Psoas muscle (tissue), 7 donors: ENCODE measurements at regions not wholly inside any gene's neighbourhood (a gene's known extent, or its start where the extent isn't known, plus 50 kb on each side); places are given as distances from the start of the nearest gene placed in this dataset.

Experiments used
- ATAC-seq, 4 donors: fragments of 200-7000 bp; cut with Tn5 transposase; one replicate each; pipeline ENCODE4 v1.9.1; 2020; ENCODE audit warnings: moderate library complexity in 3 of 4, mild to moderate bottlenecking in 2 of 4
- DNase-seq, 2 donors: peaks; one replicate each; pipeline ENCODE4 v3.0.0-alpha.2; 2020
- H3K27ac ChIP-seq: fragments of 200-600 bp; one replicate; pipeline ENCODE4 v1.8.0; 2022
- H3K27me3 ChIP-seq, 3 donors: fragments of 200-600 bp in 1 of 3; one replicate each; pipeline versions ENCODE4 v1.6.1 to v1.8.0; 2013 to 2022; ENCODE audit warnings: low read length in 2 of 3, mild to moderate bottlenecking in 2 of 3, moderate library complexity in 1 of 3; ENCODE audit not compliant: insufficient read depth in 3 of 3
- H3K36me3 ChIP-seq, 2 donors: fragments of 200-600 bp in 1 of 2; one replicate each; pipeline versions ENCODE4 v1.6.1 to v1.8.0; 2013 to 2022; ENCODE audit warnings: low read depth in 1 of 2, mild to moderate bottlenecking in 1 of 2, moderate library complexity in 1 of 2; ENCODE audit not compliant: insufficient read depth in 1 of 2
- H3K4me1 ChIP-seq: fragments of 200-600 bp; one replicate; pipeline ENCODE4 v1.8.0; 2022
- H3K4me3 ChIP-seq: fragments of 200-600 bp; one replicate; pipeline ENCODE4 v1.8.0; 2022; ENCODE audit warnings: mild to moderate bottlenecking
- H3K9me3 ChIP-seq: fragments of 200-600 bp; one replicate; pipeline ENCODE4 v1.8.0; 2022
- WGBS, 3 donors: extraction: QIAGEN DNeasy Blood & Tissue Kit; methylation state at CpG; one replicate each; pipeline versions ENCODE4 v1.1.6 to v1.1.7; 2013; 5-methylcytosine and 5-hydroxymethylcytosine counted together
- intact Hi-C, 2 donors: fragments of 100-400 bp; cut with DNase I; formaldehyde crosslinking; loops; one replicate each; pipeline versions ENCODE4 v1.11.0 to v1.14.2; 2022
- TF ChIP-seq, protein P1 (sequence below): fragments of 200-600 bp; IDR thresholded peaks from one replicate; pipeline ENCODE4 v1.8.0; 2022; ENCODE audit warnings: antibody characterized with exemption
- donor health status: healthy with polysubstance abuse.
- donor health status: DM: no; HTN: no; CAD: no; lungs with moderate emphysema.
- donor health status: Bipolar disorder and iron deficiency.
- donor health status: healthy.
- donor health status: DM: yes; HTN: yes; CAD: no.
- donor health status: DM: no; HTN: no; CAD: no.
- donor health status: DM: yes; HTN: yes; CAD: no.

DNA sequence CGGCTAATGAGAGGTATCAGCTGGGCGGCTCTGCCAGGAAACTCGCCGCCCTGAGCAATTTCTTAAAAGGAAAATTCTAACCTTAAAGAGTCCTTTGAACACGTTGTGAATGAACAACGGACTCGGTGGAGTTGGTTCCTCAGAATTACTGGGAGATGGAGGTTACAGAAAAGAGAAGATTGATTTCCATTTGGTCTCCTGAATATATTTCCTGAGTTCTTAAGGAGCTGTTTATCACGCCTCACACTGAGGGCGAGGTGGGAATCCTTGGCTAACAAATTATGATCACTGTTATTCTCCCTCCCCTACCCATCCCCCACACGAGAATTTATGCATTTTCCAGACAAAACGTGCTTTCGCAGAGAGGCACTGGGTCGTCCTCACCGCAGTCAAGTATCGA lies 194.5 kb upstream of the C14orf180 start:
- no peak for ATAC-seq
- intact Hi-C loops = no loop called here

DNA sequence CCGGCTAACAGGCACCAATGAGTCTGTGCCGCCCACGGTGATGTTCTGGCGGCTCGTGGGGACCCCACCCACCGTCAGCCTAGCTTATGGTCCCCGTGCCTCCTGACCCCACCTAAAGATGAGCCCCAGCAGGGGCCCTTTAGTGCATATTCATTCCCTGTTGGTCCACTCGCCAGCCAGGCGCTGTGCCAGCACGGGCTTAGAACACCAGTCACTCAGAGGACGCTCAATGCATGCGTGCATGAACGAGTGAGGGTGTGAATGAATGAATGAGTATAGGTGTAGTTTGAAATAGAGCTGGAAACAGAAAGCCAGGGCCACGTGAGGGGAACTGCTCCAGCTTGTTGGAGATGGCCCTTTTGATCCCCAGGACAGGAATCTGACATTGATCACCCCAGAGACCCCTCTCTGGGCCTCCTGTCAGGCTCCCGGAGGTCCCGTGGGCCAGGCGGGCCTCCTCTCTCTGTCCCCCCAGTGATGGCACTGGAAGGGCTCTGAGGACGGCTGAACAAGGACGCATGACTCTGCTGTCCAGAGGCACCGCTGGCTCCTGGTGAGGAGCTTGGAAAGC lies 193.9 kb upstream of the C14orf180 start:
- Histone ChIP-seq H3K4me3 (no peak overlapping the region), H3K9me3 (peaks cover 6% of the 10 kb centered on the region), H3K27ac (no peak overlapping the region), H3K27me3 (peaks cover 0 to 9% (median 3%) of the 10 kb centered on the region in 3 donors), H3K36me3 (no peaks in the 10 kb centered on the region), H3K4me1 (no peaks in the 10 kb centered on the region)
- ATAC-seq (no peak), DNase-seq (no peak)
- intact Hi-C loops = no loop called here
- TF ChIP-seq, protein P1, sequence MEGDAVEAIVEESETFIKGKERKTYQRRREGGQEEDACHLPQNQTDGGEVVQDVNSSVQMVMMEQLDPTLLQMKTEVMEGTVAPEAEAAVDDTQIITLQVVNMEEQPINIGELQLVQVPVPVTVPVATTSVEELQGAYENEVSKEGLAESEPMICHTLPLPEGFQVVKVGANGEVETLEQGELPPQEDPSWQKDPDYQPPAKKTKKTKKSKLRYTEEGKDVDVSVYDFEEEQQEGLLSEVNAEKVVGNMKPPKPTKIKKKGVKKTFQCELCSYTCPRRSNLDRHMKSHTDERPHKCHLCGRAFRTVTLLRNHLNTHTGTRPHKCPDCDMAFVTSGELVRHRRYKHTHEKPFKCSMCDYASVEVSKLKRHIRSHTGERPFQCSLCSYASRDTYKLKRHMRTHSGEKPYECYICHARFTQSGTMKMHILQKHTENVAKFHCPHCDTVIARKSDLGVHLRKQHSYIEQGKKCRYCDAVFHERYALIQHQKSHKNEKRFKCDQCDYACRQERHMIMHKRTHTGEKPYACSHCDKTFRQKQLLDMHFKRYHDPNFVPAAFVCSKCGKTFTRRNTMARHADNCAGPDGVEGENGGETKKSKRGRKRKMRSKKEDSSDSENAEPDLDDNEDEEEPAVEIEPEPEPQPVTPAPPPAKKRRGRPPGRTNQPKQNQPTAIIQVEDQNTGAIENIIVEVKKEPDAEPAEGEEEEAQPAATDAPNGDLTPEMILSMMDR = no peak
- 83 to 85% (median 83%) methylated on average over 20 of the region's 20 CpGs for WGBS, 3 donors

More for the DNA sequence above, 194.5 kb upstream of the C14orf180 start:
- DNase-seq = no peak
- Histone ChIP-seq H3K9me3 (peaks cover 6% of the 10 kb centered on the region), H3K27ac (no peak overlapping the region), H3K4me1 (no peaks in the 10 kb centered on the region), H3K27me3 (peaks cover 0 to 9% (median 3%) of the 10 kb centered on the region in 3 donors), H3K36me3 (no peaks in the 10 kb centered on the region), H3K4me3 (no peak overlapping the region)
- WGBS, 3 donors = 90 to 91% (median 90%) methylated on average over 15 of the region's 15 CpGs
- TF ChIP-seq, protein P1 = no peak

DNA sequence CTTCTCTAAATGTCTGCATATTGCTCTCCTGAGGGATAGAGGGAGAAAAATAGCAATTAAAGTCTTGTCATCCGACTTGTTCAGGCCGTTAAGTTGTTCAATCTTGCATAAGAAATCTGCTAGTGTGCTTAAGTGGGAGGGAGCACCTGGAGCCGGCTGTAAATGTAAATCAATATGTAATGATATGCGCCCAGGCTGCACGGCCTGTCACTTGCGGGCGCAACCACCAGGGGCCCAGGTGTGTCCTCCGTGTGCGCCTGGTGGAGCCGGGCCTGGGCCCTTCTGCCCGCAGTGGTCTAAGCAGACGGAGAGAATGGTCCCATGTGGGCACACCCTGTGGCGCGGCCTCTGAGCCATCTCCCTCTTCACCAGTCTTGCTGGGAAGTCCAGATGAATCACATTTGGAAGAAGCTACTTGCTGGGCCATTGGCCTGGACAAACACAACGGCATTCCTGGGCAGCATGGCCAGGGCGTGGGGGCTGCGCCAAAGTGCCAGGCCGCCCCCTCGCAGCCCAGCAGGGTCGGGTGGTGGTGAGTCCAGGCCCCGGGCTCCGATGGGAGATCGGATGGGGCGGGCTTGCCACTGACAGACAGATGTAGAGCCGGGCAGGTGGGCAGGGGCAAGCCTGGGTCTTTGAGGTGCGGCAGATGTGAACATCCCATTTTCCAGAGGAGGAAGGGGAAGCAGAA lies 193.3 kb upstream of the C14orf180 start:
- no peak for ATAC-seq
- no peak overlapping the region for H3K27ac ChIP-seq
- peaks cover 0 to 9% (median 3%) of the 10 kb centered on the region in 3 donors for H3K27me3 ChIP-seq
- H3K4me1 ChIP-seq = no peaks in the 10 kb centered on the region
- no peak for DNase-seq
- 87 to 89% (median 88%) methylated on average over 25 to 26 of the region's 26 CpGs for WGBS, 3 donors
- H3K9me3 ChIP-seq = peaks cover 2% of the 10 kb centered on the region
- no peaks in the 10 kb centered on the region for H3K36me3 ChIP-seq
- H3K4me3 ChIP-seq = no peak overlapping the region
- intact Hi-C loops = no loop called here
- TF ChIP-seq, protein P1 = no peak

DNA sequence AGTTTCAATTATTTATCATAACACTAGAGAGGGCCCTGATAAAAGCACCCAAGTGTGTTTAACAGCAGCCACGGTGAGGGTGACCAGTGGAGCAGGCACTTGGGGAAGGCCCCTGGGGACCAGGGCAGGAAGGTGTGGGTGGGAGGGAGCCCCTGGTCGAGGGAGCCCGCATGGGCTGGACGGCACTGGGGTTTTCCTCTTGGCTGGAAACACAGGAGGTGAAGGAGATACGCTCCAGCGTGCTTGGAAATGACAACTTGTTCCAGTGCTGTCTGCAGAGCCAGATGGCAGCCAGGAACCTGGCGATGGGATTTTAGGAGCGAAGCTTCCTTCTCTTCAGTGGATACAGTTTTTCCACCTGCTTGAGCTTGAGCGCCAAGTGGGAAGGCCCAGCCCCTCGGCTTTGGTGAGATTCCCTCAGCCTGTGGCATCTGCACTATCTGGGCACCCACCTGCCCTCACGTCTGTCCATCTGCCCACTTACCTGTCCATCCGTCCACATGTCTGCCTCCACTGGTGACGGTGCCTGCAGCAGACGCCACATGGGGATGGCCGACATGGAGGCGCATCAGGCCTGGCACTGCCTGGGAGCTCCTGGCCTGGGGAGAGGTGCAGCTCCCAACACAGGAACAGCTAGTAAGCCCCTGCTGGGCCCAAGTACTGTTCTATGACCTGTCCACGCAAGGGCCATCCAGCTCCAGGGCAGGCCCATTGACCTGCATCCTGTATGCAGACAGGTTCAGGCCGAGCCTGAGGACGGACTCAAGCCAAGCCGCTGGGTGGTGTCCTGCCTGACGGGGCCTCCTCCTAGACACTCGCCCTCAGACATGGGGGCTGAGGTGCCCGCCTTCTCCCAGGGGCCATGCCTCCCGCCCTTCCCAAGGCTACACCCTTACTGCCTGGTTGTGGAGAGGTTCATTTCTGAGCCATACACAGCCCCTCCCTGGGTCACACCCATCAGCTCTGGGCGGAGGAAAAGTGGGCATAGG lies 192.2 kb upstream of the C14orf180 start:
- no peaks in the 10 kb centered on the region for H3K4me1 ChIP-seq
- H3K4me3 ChIP-seq = no peak overlapping the region
- 77 to 83% (median 80%) methylated on average over 24 to 25 of the region's 25 CpGs for WGBS, 3 donors

More for the DNA sequence above, 192.2 kb upstream of the C14orf180 start:
- Histone ChIP-seq H3K9me3 (no peaks in the 10 kb centered on the region), H3K27me3 (peaks cover 0 to 6% (median 3%) of the 10 kb centered on the region in 3 donors), H3K27ac (no peak overlapping the region), H3K36me3 (no peaks in the 10 kb centered on the region)
- ATAC-seq (no peak), DNase-seq (no peak)
- TF ChIP-seq, protein P1 = no peak
- intact Hi-C loops = no loop called here
